ENCODE measurements at regions not wholly inside any gene's neighbourhood (a gene's known extent, or its start where the extent isn't known, plus 50 kb on each side); places are given as distances from the start of the nearest gene placed in this dataset.

- intact Hi-C loops (cut with micrococcal nuclease): no loop called here
- Mint-ChIP-seq H3K27me3 (no peaks in the 10 kb centered on the region), H3K36me3 (ENCODE audit: low read depth) (no peaks in the 10 kb centered on the region), H3K9me3 (no peaks in the 10 kb centered on the region), H3K27ac (no peak overlapping the region), H3K4me1 (no peaks in the 10 kb centered on the region), H3K4me3 (no peak overlapping the region)
- ChIA-PET CTCF (no interaction called here), POLR2A (no interaction called here)
- DNase-seq: no peak
- ATAC-seq (ENCODE audit: low read depth): no peak
- TF ChIP-seq, protein P1, sequence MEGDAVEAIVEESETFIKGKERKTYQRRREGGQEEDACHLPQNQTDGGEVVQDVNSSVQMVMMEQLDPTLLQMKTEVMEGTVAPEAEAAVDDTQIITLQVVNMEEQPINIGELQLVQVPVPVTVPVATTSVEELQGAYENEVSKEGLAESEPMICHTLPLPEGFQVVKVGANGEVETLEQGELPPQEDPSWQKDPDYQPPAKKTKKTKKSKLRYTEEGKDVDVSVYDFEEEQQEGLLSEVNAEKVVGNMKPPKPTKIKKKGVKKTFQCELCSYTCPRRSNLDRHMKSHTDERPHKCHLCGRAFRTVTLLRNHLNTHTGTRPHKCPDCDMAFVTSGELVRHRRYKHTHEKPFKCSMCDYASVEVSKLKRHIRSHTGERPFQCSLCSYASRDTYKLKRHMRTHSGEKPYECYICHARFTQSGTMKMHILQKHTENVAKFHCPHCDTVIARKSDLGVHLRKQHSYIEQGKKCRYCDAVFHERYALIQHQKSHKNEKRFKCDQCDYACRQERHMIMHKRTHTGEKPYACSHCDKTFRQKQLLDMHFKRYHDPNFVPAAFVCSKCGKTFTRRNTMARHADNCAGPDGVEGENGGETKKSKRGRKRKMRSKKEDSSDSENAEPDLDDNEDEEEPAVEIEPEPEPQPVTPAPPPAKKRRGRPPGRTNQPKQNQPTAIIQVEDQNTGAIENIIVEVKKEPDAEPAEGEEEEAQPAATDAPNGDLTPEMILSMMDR (IDR thresholded peaks at IDR 0.05): no peak
Observed at GRCh38 chr3:117622171-117622841, 912.7 kb downstream of the TUSC7 start.

GRCh38 chr3:117624424-117624823, 914.8 kb downstream of the TUSC7 start:
- intact Hi-C loops (cut with micrococcal nuclease): no loop called here
- POLR2A ChIA-PET: no interaction called here
- ATAC-seq (ENCODE audit: low read depth) (no peak), DNase-seq (no peak)
- H3K9me3 Mint-ChIP-seq: no peaks in the 10 kb centered on the region
- H3K27ac Mint-ChIP-seq: no peak overlapping the region
- H3K27me3 Mint-ChIP-seq: no peaks in the 10 kb centered on the region
- no peaks in the 10 kb centered on the region for H3K4me1 Mint-ChIP-seq
- CTCF ChIA-PET: no interaction called here
- H3K4me3 Mint-ChIP-seq: no peak overlapping the region
- TF ChIP-seq, protein P1 (IDR thresholded peaks at IDR 0.05): no peak
- H3K36me3 Mint-ChIP-seq (ENCODE audit: low read depth): no peaks in the 10 kb centered on the region

DNA sequence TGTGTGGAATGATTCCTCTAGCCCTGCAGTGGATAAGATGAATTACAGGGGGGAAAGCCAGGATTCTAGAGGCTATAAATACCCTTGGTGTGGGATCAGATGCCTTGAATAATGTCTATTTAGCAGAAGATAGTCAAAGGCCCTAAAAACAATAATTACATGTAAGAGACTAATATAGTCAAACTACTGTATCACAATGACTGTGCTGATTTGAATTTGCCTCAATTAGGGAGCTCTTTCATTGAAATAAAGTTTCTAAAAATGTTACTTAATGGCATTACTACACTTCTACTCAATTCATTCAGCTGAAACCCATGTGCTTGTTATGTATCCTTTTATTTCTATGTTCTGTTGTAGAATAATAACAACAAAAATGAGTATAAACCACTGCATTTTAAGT, 915.6 kb downstream of the TUSC7 start:
- Mint-ChIP-seq H3K27me3 (no peaks in the 10 kb centered on the region), H3K9me3 (no peaks in the 10 kb centered on the region)
- no peak for ATAC-seq (ENCODE audit: low read depth)

DNA sequence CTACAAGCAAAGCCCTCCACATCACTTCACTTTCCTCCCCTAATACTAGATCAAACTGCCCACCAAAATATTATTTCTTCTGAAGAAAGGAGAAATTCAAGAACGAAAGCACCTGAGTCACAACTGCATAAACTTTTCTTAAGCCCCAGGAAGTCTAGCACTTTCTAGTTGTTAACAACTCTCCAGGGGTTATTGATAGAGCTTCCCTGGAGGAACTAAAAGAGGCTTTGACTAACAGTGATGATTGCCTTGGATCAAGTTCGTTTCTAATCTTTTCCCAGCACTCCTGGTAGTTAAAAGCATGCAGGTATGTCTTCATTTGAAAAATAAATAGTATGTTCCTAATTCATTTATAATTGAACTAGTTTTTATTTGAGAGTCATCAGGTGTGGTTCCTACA, 917.0 kb downstream of the TUSC7 start:
- DNase-seq (no peak), ATAC-seq (ENCODE audit: low read depth) (no peak)
- Mint-ChIP-seq H3K4me3 (no peak overlapping the region), H3K9me3 (no peaks in the 10 kb centered on the region), H3K36me3 (ENCODE audit: low read depth) (no peaks in the 10 kb centered on the region), H3K27me3 (no peaks in the 10 kb centered on the region), H3K27ac (no peak overlapping the region), H3K4me1 (no peaks in the 10 kb centered on the region)
- ChIA-PET CTCF (no interaction called here), POLR2A (no interaction called here)
- TF ChIP-seq, protein P1 (IDR thresholded peaks at IDR 0.05): no peak
- intact Hi-C loops (cut with micrococcal nuclease): no loop called here

More for the DNA sequence above, 915.6 kb downstream of the TUSC7 start:
- TF ChIP-seq, protein P1 (IDR thresholded peaks at IDR 0.05): no peak
- Mint-ChIP-seq H3K4me3 (no peak overlapping the region), H3K36me3 (ENCODE audit: low read depth) (no peaks in the 10 kb centered on the region), H3K27ac (no peak overlapping the region), H3K4me1 (no peaks in the 10 kb centered on the region)
- ChIA-PET CTCF (no interaction called here), POLR2A (no interaction called here)
- DNase-seq: no peak
- intact Hi-C loops (cut with micrococcal nuclease): no loop called here

DNA sequence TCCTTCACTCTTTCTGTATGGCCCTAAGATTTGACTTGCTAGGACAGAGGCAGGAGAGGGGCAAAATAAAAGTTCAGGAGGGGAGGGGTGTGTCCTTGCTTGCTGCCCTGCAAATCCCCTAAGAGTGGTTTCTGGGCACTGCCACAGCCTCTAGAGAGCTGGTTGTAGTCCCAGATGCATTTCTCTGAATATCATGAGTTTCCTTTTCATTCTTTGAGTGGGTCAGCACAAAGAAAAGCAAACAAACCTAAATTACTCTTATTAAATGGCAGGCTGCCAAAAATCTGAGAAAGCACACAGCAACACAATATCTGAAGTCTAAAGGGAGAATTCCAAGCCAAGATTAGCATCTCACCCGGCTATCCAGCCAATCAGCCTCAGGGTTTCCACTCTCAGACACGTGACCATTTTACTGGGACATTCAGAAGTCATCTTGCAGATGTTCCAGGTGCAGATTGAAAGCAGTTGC, 919.3 kb downstream of the TUSC7 start:
- ATAC-seq (ENCODE audit: low read depth) (no peak), DNase-seq (no peak)
- H3K27ac Mint-ChIP-seq: no peak overlapping the region
- intact Hi-C loops (cut with micrococcal nuclease): no loop called here
- no peaks in the 10 kb centered on the region for H3K36me3 Mint-ChIP-seq (ENCODE audit: low read depth)
- no peaks in the 10 kb centered on the region for H3K9me3 Mint-ChIP-seq
- ChIA-PET CTCF (no interaction called here), POLR2A (no interaction called here)
- no peaks in the 10 kb centered on the region for H3K4me1 Mint-ChIP-seq
- H3K4me3 Mint-ChIP-seq: no peak overlapping the region
- TF ChIP-seq, protein P1 (IDR thresholded peaks at IDR 0.05): no peak
- H3K27me3 Mint-ChIP-seq: no peaks in the 10 kb centered on the region
